ENCODE measurements at regions not wholly inside any gene's neighbourhood (a gene's known extent, or its start where the extent isn't known, plus 50 kb on each side); places are given as distances from the start of the nearest gene placed in this dataset.

DNA sequence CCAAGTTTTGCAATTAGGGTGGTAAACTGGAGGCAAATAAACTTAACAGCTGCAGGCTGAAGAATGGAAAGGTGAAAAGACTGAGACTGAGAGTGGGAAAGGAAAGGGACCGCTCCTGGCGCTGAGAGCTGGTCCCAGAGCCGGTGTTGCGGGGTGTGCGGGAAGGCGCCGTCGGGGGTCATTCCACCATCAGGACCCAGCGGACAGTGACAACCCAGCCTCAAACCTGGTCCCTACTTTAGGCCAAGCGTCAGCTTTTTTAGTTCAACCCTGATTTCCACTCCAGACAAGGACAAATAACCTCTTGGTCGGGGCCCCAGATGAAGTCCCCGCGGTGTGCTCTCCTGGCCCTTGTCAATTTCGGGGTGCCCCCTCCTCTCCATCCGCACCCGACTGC lies 145.8 kb upstream of the ETS2 start:
- TF ChIP-seq, protein P1, sequence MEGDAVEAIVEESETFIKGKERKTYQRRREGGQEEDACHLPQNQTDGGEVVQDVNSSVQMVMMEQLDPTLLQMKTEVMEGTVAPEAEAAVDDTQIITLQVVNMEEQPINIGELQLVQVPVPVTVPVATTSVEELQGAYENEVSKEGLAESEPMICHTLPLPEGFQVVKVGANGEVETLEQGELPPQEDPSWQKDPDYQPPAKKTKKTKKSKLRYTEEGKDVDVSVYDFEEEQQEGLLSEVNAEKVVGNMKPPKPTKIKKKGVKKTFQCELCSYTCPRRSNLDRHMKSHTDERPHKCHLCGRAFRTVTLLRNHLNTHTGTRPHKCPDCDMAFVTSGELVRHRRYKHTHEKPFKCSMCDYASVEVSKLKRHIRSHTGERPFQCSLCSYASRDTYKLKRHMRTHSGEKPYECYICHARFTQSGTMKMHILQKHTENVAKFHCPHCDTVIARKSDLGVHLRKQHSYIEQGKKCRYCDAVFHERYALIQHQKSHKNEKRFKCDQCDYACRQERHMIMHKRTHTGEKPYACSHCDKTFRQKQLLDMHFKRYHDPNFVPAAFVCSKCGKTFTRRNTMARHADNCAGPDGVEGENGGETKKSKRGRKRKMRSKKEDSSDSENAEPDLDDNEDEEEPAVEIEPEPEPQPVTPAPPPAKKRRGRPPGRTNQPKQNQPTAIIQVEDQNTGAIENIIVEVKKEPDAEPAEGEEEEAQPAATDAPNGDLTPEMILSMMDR (IDR thresholded peaks at IDR 0.05; ENCODE audit: low read depth, low read length, missing input control), result no peak
- TF ChIP-seq, protein P2, sequence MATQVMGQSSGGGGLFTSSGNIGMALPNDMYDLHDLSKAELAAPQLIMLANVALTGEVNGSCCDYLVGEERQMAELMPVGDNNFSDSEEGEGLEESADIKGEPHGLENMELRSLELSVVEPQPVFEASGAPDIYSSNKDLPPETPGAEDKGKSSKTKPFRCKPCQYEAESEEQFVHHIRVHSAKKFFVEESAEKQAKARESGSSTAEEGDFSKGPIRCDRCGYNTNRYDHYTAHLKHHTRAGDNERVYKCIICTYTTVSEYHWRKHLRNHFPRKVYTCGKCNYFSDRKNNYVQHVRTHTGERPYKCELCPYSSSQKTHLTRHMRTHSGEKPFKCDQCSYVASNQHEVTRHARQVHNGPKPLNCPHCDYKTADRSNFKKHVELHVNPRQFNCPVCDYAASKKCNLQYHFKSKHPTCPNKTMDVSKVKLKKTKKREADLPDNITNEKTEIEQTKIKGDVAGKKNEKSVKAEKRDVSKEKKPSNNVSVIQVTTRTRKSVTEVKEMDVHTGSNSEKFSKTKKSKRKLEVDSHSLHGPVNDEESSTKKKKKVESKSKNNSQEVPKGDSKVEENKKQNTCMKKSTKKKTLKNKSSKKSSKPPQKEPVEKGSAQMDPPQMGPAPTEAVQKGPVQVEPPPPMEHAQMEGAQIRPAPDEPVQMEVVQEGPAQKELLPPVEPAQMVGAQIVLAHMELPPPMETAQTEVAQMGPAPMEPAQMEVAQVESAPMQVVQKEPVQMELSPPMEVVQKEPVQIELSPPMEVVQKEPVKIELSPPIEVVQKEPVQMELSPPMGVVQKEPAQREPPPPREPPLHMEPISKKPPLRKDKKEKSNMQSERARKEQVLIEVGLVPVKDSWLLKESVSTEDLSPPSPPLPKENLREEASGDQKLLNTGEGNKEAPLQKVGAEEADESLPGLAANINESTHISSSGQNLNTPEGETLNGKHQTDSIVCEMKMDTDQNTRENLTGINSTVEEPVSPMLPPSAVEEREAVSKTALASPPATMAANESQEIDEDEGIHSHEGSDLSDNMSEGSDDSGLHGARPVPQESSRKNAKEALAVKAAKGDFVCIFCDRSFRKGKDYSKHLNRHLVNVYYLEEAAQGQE (IDR thresholded peaks at IDR 0.05), result no peak
- TF ChIP-seq EGR1 (IDR thresholded peaks at IDR 0.05; ENCODE audit: low read depth in 2 of 2), result no peak
- TF ChIP-seq SP1 (IDR thresholded peaks at IDR 0.05), result no peak
- no peak for TF ChIP-seq YY1 (IDR thresholded peaks at IDR 0.05)
- TF ChIP-seq, protein P3, sequence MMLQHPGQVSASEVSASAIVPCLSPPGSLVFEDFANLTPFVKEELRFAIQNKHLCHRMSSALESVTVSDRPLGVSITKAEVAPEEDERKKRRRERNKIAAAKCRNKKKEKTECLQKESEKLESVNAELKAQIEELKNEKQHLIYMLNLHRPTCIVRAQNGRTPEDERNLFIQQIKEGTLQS (IDR thresholded peaks at IDR 0.05), result no peak
- TF ChIP-seq, protein P4, sequence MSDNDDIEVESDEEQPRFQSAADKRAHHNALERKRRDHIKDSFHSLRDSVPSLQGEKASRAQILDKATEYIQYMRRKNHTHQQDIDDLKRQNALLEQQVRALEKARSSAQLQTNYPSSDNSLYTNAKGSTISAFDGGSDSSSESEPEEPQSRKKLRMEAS (IDR thresholded peaks at IDR 0.05), result no peak
- TF ChIP-seq GABPA (IDR thresholded peaks at IDR 0.05 in 1 of 2, conservative IDR thresholded peaks at IDR 0.05 in 1 of 2), result no peak
- TF ChIP-seq TAF1 (conservative IDR thresholded peaks at IDR 0.05), result no peak

Measured in liver (tissue), 3 donors.